HG02973 (cell line): ENCODE measurements at regions not wholly inside any gene's neighbourhood (a gene's known extent, or its start where the extent isn't known, plus 50 kb on each side); places are given as distances from the start of the nearest gene placed in this dataset.
"Not testable (repeated sequence)": the region's sequence is repeated elsewhere in the genome, so short reads cannot be mapped to it uniquely, and the experiment has no call there.

Source experiments
- ATAC-seq: cut with Tn5 transposase; IDR thresholded peaks from one replicate; pipeline ENCODE4 v1.9.1; 2021; ENCODE audit warnings: moderate library complexity; ENCODE audit not compliant: unreplicated experiment

DNA sequence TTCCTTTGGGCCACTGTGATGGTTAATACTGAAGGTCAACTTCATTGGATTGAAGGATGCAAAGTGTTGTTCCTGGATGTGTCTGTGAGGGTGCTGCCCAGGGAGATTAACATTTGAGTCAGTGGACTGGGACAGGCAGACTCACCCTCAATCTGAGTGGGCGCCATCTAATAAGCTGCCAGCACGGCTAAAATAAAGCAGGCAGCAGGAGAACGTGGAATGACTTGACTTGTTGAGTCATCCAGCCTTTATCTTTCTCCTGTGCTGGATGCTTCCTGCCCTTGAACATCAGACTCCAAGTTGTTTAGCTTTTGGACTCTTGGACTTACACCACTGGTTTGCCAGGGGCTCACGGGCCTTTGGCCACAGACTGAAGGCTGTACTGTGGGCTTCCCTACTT is 1046.9 kb downstream of the TYW1 start:
- ATAC-seq = no peak

DNA sequence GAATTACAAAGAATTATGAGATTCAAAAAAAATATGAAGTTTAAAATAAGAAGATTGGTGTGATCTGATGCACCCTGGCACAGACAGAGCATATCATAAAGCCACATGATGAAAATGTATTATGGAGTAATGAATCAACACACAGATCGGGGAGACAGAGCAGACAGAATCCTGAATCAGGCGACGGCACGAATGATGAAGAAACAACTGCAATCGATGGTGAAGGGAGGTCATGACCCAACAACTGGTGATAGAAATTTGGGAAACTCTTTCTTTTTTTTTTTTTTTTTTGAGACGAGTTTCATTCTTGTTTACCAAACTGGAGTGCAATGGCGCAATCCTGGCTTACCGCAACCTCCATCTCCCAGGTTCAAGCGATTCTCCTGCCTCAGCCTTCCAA is 1054.0 kb downstream of the TYW1 start:
- no peak for ATAC-seq

DNA sequence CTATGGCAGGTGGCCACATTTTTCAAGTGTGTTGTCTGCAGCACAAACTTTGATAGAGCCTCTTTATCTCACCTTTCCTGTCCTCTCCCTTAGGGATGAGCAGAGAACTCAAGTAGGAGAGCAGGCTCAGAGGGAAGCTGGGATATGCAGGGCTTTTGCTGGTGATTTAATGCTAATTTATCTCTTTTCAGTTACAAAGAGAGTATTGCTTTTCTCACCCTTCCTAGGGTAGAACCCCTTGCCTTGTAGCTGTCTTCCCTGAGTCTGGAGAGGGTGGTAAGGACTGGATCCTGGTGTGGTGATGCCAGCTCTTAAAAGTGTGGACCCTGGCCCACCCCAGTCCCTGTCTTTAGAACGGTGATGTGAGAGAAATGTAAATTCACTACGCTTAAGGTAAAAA is 1061.4 kb downstream of the TYW1 start:
- ATAC-seq = no peak

DNA sequence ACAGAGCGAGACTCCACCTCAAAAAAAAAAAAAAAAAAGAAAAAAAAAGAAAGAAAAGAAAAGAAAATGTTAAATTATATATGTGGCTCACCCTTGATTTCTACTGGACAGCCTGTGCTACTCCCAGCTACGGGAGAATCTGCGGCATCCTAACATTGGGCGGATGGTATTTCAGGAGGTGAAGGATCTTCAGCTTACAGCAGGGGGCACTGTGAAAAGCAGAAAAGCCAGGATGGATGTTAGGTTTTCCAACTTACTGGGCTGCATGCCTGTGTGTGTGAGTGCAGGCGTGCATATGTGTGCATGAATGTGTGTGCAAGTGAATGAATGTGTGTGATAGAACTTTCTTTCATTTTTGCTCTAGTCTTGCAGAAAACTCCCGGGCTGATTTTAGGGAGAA is 1066.5 kb downstream of the TYW1 start:
- no peak for ATAC-seq

DNA sequence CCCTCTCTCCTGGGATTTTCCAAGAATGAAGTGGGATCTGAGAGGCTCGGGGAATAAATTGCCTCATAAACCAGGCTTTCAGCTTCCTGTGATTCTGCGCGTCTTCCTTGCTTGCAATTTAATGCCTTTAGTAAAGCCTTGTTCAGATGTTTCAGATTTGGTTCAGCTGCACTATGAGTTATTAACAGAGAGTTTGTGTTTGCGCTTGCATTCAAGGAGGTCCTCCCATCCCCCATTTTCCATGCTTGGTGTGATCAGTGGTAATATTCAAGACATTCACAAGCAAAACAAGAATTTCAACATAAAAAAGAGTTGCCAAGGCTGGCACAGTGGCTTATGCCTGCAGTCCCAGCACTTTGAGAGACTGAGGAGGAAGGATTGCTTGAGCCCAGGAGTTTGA is 1068.9 kb downstream of the TYW1 start:
- ATAC-seq = no peak

DNA sequence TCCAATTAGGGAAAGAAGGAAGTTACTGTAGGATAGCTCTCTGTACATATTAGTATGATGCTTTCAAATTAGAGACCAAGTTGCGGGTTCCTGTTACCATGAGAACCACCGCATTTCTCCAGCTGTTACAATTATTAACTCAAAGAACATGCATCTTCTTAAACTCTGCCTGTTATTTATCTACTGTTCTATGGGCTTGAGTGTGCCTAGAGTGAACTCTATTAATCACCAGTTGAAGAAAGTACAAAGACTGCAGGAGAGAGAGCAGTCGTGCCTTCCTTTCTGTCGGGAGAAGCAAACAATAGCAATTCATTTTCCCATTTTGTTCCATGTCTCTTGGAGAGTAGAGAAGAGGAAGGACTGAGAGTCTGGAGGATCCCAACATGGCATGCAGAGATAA is 1071.2 kb downstream of the TYW1 start:
- no peak for ATAC-seq

DNA sequence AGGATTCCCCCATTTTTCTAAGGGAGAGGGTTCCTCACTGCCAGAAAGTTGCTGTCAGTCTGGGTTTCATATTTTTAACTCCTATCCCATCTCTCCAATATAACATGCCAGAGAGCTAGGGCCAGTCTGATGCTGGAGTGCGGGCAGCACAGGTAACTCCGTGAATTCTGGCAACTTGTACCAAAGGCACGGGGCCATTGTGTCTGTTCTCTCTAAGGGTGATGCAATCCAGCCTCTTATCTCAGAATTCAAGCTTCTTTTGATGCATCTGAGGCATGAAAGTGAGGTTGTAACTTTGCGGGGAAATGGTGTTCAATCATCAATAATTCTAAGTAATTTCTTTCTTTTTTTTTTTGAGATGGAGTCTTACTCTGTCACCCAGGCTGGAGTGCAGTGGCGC is 1074.4 kb downstream of the TYW1 start:
- no peak for ATAC-seq

DNA sequence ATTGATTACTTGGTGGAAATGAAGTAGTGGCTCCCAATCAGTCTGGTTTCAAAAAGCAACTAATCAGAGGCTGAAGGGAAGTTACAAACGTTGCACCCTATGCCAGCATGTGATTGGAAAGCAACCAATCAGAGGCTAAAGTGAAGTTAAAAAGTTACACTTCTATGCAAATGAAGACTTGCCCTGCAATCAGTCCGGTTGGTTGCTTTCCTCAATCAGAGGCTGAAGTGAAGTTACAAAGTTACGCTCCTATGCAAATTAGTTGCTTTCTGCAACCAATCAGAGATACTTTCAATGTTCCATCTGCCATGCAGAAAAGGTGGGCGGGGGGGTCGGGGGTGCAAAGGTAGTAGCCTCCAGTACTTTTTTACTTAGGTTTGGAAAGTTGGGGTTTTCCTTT is 1077.1 kb downstream of the TYW1 start:
- no peak for ATAC-seq

DNA sequence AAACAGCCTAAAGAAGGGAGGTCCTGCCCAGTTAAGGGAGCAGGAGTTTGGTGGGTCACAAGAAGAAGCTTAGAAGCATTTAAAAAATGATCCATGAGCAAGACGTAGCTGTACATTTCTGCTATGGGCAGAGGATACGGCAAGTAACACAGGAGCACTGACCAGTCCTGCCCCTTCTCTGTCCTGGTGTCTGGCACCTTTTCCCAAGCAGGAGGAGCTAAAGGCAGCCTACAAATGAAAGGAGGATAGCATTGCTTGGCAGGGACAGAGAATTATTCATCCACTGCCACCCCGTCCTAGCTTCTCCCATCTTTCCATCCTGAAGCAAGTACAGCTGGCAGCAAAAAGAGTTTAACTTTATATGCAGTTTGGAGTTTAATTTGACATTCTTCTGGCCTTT is 1077.6 kb downstream of the TYW1 start:
- no peak for ATAC-seq

DNA sequence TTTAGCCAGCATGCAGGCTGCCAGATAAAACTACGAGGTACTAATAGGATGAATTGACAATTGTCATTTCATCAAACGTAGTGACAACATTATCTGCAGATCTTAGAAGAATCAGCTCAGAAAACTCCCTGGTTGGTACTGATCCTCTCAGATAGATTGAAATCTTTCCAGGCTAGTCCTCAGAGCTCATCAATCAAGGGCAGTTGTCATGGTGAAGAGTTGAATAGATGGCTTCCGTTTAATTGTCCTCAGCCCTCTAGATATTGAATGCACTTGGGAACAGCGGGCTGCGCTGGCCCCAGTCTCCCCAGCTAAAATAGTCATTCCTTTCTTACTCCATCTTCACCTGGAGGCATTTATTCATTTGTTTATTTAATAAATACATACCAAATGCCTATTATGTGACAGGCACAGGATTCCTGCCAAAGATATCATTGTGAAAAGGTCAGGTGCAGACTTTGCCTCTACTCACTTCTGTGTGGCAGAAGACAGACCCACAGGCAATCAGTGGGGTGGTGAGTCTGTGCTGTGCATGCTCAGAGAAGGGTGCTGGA is 1081.6 kb downstream of the TYW1 start:
- no peak for ATAC-seq

DNA sequence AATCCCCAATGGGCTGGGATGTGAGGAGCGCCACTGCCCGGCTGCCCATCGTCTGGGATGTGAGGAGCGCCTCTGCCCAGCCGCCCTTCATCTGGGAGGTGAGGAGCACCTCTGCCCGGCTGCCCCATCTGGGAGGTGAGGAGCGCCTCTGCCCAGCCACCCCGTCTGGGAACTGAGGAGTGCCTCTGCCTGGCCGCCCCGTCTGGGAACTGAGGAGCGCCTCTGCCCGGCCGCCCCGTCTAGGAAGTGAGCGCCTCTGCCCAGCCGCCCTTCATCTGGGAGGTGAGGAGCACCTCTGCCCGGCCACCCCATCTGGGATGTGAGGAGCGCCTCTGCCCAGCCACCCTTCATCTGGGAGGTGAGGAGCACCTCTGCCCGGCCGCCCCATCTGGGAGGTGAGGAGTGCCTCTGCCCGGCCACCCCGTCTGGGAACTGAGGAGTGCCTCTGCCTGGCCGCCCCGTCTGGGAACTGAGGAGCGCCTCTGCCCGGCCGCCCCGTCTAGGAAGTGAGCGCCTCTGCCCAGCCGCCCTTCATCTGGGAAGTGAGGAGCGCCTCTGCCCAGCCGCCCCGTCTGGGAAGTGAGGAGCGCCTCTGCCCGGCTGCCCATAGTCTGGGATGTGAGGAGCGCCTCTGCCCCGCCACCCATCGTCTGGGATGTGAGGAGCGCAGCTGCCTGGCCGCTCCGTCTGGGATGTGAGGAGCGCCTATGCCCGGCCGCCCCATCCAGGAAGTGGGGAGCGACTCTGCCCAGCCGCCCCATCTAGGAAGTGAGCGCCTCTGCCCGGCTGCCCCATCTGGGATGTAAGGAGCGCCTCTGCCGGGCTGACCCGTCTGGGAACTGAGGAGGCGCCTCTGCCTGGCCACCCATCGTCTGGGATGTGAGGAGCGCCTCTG is 1085.7 kb downstream of the TYW1 start:
- not testable (repeated sequence) for ATAC-seq

DNA sequence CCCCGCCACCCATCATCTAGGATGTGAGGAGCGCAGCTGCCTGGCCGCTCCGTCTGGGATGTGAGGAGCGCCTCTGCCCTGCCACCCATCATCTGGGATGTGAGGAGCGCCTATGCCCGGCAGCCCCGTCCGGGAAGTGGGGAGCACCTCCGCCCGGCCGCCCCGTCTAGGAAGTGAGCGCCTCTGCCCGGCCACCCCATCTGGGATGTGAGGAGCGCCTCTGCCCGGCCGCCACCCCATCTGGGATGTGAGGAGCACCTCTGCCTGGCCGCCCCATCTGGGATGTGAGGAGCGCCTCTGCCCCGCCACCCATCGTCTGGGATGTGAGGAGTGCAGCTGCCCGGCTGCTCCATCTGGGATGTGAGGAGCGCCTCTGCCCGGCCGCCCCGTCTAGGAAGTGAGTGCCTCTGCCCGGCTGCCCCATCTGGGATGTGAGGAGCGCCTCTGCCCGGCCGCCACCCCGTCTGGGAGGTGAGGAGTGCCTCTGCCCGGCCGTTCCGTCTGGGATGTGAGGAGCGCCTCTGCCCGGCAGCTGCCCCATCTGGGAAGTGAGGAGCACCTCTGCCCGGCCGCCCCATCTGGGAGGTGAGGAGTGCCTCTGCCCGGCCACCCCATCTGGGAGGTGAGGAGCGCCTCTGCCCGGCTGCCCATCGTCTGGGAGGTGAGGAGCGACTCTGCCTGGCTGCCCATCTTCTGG is 1086.5 kb downstream of the TYW1 start:
- not testable (repeated sequence) for ATAC-seq

DNA sequence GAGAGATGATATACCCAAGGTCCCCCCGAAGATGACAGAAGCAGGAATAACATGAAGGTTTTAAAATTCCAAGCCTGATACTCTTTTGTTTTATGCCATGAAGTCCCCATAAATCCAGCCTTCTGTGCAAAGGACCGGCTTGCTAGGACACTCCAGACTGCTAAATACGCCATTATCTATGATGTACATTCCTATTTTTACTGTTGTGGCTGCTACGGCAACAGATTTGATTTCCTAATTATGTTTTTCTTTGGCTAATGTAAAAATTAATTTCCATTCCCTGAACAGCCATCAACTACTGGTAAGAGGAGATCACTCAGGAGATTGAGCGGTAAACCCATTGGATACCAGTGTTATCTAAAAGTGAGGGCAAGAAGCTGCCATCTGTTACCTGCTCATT is 1090.8 kb downstream of the TYW1 start:
- no peak for ATAC-seq

DNA sequence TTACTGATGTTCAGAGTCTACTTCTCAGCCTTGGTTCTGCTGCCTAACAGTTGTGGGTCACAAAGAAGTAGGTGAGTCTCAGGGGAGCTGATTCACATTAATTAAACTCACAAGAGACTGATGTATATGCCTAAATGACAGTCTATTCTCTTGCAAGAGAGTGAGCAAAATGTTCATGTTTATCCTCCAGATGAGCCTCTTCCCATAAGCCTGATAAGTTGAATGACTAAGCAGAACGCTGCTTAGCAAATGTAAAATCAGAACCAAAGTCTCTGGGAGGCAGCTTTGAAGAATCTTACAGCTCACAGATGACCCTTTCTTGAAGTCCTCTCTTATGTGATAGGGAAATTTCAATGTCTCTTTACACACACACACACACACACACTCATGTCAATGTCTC is 1092.2 kb downstream of the TYW1 start:
- no peak for ATAC-seq

DNA sequence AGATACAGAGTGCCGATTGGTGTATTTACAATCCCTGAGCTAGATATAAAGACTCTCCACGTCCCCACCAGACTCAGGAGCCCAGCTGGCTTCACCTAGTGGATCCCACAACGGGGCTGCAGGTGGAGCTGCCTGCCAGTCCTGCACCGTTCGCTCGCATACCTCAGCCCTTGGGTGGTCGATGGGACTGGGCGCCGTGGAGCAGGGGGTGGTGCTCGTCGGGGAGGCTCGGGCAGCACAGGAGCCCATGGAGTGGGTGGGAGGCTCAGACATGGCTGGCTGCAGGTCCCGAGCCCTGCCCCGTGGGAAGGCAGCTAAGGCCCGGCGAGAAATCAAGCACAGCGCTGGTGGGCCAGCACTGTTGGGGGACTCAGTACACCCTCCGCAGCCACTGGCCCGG is 1093.6 kb downstream of the TYW1 start:
- not testable (repeated sequence) for ATAC-seq

DNA sequence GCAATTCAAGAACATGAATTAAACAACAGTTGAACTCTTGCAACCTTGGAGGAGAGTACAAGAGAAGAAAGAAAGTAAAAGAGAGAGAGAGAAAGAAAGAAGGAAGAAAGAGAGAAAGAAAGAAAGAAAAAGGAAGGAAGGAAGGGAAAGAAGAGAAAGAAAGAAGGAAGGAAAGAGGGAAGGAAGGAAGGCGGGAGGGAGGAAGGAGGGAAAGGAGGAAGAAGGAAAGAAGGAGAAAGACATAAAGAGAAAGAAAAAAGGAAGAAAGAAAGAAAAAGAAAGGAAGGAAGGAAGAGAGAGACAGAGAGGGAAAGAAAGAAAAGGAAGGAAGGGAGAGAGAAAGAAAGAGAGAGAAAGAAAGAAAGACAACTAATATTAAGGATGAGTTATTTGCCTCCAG is 1106.7 kb downstream of the TYW1 start:
- no peak for ATAC-seq

DNA sequence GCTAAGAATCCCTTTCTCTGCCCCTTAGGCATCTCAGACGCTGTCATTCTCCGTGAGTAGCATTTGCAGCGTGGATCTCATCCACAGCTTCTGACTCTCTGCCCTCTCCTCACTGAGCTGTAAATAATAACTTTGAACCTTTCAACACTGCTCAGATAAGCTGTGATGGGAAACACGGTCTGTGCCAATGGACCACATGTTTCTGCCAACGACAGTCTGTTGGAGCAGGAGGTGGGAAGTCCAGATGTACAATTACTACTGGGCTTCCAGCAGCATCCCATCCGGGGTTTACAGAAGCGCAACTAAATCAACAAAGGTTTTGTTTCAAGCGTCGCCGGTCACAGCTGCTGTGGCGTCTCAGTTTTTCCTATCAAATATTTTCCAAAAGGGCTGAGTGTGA is 1110.6 kb downstream of the TYW1 start:
- ATAC-seq = no peak

DNA sequence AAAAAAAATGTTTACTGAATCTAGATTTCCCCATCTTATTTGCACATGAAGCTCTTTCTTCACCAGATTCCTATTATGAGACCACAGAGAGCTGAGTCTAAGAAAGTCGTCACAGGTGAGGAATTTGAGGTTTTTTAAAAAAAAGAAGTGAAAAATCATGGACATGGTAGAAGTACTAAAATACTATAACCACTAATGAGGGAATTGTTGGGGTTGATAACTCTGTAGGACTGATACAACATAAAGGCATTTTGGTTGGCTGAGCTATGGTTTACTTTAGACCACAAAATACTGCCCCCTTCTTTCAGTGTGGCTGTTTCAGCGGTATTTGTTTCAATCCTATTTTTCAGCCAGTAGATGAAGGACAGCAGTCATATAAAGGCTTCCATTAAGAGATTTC is 1111.3 kb downstream of the TYW1 start:
- ATAC-seq = no peak

DNA sequence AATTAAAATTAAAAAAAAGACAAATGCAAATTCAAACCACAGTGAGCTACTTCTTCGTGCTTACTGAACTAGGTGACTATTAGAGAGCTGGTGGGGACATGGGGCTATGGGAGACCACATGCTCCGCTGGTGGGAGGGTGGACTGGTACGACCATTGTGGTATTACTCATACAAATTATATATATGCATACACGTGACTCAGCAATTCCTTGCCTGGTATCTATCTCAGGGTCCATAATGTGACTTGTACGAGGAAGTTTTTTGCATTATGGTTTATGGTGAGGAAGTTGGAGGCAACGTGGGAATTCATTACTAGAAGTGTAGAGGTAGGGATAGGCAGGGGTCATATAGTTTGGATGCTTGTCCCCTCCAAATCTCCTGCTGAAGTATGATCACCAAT is 1112.7 kb downstream of the TYW1 start:
- no peak for ATAC-seq

DNA sequence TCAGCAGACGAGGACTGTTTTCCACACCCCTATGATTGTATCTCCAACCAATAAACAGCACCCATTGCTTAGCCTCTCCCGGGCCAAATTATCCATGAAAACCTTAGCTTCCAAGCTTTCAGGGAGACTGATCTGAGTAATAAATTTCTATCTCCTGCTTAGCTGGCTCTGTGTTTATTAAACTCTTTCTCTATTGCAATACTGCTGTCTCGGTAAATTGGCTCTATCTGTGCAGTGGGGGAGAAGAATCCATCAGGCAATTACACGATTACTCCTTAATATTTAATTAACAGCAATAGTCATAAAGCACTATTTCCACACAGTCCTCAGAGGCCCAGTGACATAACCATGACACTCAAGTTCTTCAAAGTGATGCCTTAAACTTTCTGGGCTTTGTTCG is 1122.8 kb downstream of the TYW1 start:
- no peak for ATAC-seq

DNA sequence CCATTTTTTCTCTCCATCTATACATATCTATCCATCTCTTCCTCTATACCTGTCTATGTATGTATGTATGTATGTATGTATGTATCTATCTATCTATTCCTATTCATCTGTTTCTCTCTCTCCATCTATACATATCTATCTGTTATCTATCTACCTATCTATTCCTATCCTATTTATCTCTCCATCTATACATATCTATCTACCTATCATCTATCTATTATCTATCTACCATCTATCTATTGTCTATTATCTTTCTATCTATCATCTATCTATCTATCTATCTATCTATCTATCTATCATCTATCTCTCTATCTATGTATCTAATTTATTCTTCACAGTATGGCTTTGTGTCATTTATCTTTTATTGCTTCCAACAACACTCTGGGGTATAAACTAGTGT is 1124.4 kb downstream of the TYW1 start:
- ATAC-seq = no peak

DNA sequence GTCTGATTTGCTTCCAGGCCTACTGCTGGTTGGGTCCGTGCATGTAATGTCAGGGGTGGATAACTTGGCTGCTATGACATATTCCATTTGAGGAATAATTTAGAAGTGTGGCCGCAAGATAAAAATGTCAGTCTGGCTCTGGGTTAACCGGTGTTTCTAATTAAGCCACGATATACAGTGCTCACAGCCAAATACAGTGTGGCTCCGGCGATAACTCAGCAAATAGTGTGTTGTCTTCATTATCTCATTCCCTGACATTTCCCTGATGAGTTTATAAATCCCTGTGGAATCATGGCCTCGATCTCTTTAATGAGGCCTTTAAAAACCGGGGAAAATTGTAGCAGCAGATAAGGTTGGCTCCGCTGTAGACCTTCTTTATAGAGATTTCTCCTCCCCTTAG is 1125.0 kb downstream of the TYW1 start:
- no peak for ATAC-seq
